A549 (cell line): ENCODE measurements at regions not wholly inside any gene's neighbourhood (a gene's known extent, or its start where the extent isn't known, plus 50 kb on each side); places are given as distances from the start of the nearest gene placed in this dataset.

Experiments
- CEBPB ChIP-seq, 2 experiments: fragments of >200 bp in 1 of 2; sonication (Bioruptor Twin) in 1 of 2; formaldehyde crosslinking in 1 of 2; IDR thresholded peaks; 2 replicates each; pipeline ENCODE4 v1.6.1; 2012 to 2016
- CTCF ChIP-seq: fragments of >200 bp; sonication (Bioruptor Twin); formaldehyde crosslinking; IDR thresholded peaks from 3 replicates; pipeline ENCODE4 v1.5.1; 2016
- EHMT2 ChIP-seq: fragments of 200-600 bp; sonication (generic); IDR thresholded peaks from 2 replicates; pipeline ENCODE4 v1.6.1; 2016; ENCODE audit warnings: antibody characterized with exemption, low read depth, mild to moderate bottlenecking, moderate library complexity
- JUN ChIP-seq, 2 experiments: fragments of >200 bp; sonication (Bioruptor Twin); formaldehyde crosslinking; IDR thresholded peaks; 2 replicates in 1 of 2; 3 replicates in 1 of 2; pipeline ENCODE4 v1.6.1; 2016 to 2017
- MAZ ChIP-seq: fragments of 150-350 bp; IDR thresholded peaks from 2 replicates; pipeline ENCODE4 v1.6.1; 2014; ENCODE audit warnings: antibody characterized with exemption, low read depth, low read length, borderline replicate concordance
- NPAS2 ChIP-seq: fragments of 250-450 bp; sonication (Bioruptor Pico); IDR thresholded peaks from 2 replicates; pipeline ENCODE4 v1.8.0; 2022; ENCODE audit warnings: mild to moderate bottlenecking, moderate library complexity, borderline replicate concordance
- PBX3 ChIP-seq: IDR thresholded peaks from 2 replicates; pipeline ENCODE4 v1.6.1; 2012
- REST ChIP-seq: fragments of 200-600 bp; sonication (generic); IDR thresholded peaks from 2 replicates; pipeline ENCODE4 v1.6.1; 2016; ENCODE audit warnings: antibody characterized with exemption, mild to moderate bottlenecking, moderate library complexity
- SMC3 ChIP-seq: fragments of >200 bp; sonication (Bioruptor Twin); formaldehyde crosslinking; IDR thresholded peaks from 3 replicates; pipeline ENCODE4 v1.6.1; 2018; ENCODE audit warnings: inconsistent platforms
- ZFP36 ChIP-seq: fragments of 450-650 bp; IDR thresholded peaks from 2 replicates; pipeline ENCODE4 v1.6.1; 2014; ENCODE audit warnings: borderline replicate concordance; ENCODE audit not compliant: partially characterized antibody

GRCh38 chr20:48521121-48521520 lies 306.7 kb downstream of the PREX1 start:
- no peak for TF ChIP-seq CTCF
- TF ChIP-seq CEBPB (IDR thresholded peaks at IDR 0.05) = no peak
- no peak for TF ChIP-seq NPAS2 (CRISPR knock-in tag)
- no peak for TF ChIP-seq ZFP36
- TF ChIP-seq REST = no peak
- no peak for TF ChIP-seq EHMT2
- TF ChIP-seq PBX3 = no peak
- TF ChIP-seq SMC3 = no peak
- TF ChIP-seq MAZ = no peak
- no peak for TF ChIP-seq JUN (IDR thresholded peaks at IDR 0.05)
